SU-DHL-6 (cell line): ENCODE measurements at regions not wholly inside any gene's neighbourhood (a gene's known extent, or its start where the extent isn't known, plus 50 kb on each side); places are given as distances from the start of the nearest gene placed in this dataset.

Experiments
- H2AFZ ChIP-seq: fragments of 200-600 bp; sonication (generic); 2 replicates; pipeline ENCODE4 v1.6.1; 2014; ENCODE audit warnings: low read depth, mild to moderate bottlenecking, moderate library complexity, mixed read lengths, antibody characterized with exemption, low read length; ENCODE audit not compliant: severe bottlenecking
- H3F3A ChIP-seq: fragments of 200-600 bp; shearing (Covaris generic); 2 replicates; pipeline ENCODE4 v1.6.0; 2016; ENCODE audit warnings: antibody characterized with exemption, mild to moderate bottlenecking; ENCODE audit not compliant: insufficient read depth
- H3K27ac ChIP-seq: fragments of 200-600 bp; sonication (generic); 2 replicates; pipeline ENCODE4 v1.5.1; 2016; ENCODE audit warnings: low read depth, mild to moderate bottlenecking, low read length, moderate library complexity, mixed read lengths
- H3K27me3 ChIP-seq: fragments of 200-600 bp; sonication (generic), shearing (Covaris generic); 2 replicates; pipeline ENCODE4 v1.6.0; 2014; ENCODE audit warnings: mild to moderate bottlenecking, low read length
- H3K36me3 ChIP-seq: fragments of 200-600 bp; sonication (generic); 2 replicates; pipeline ENCODE4 v1.6.1; 2014; ENCODE audit warnings: mild to moderate bottlenecking, low read length, mixed read lengths
- H3K4me2 ChIP-seq: fragments of 300-600, 200-600 bp; shearing (Covaris generic), sonication (generic); 2 replicates; pipeline ENCODE4 v1.6.0; 2014; ENCODE audit warnings: low read length, low read depth, mild to moderate bottlenecking; ENCODE audit not compliant: poor library complexity, severe bottlenecking
- H3K4me3 ChIP-seq: fragments of 200-600 bp; sonication (generic); 2 replicates; pipeline ENCODE4 v1.5.1; 2014; ENCODE audit warnings: antibody characterized with exemption, low read length, mild to moderate bottlenecking, mixed read lengths; ENCODE audit not compliant: insufficient read depth, poor library complexity, severe bottlenecking
- H3K79me2 ChIP-seq: fragments of 200-600 bp; sonication (generic); 2 replicates; pipeline ENCODE4 v1.6.1; 2014; ENCODE audit warnings: mild to moderate bottlenecking, low read length, moderate library complexity; ENCODE audit not compliant: insufficient read depth
- H3K9ac ChIP-seq: fragments of 200-600 bp; sonication (generic); 2 replicates; pipeline ENCODE4 v1.7.0; 2014; ENCODE audit warnings: mild to moderate bottlenecking, low read length
- H3K9me2 ChIP-seq: fragments of 200-600 bp; sonication (generic); replicated peaks from 2 replicates; pipeline ENCODE4 v1.6.1; 2014; ENCODE audit warnings: low read length; ENCODE audit not compliant: insufficient read depth
- H3K9me3 ChIP-seq: fragments of 200-600 bp; sonication (generic); 2 replicates; pipeline ENCODE4 v1.6.1; 2014; ENCODE audit warnings: low read length, mixed read lengths; ENCODE audit not compliant: insufficient read depth
- H4K20me1 ChIP-seq: fragments of 200-600 bp; sonication (generic); 2 replicates; pipeline ENCODE4 v1.6.1; 2014; ENCODE audit warnings: low read depth, mild to moderate bottlenecking, antibody characterized with exemption, low read length, moderate library complexity, mixed read lengths
- CTCF ChIP-seq: fragments of 200-600 bp; sonication (generic); IDR thresholded peaks from one replicate; pipeline ENCODE4 v1.5.1; 2017; ENCODE audit warnings: antibody characterized with exemption, mild to moderate bottlenecking, low read length, moderate library complexity; ENCODE audit not compliant: insufficient read depth, poor library complexity, severe bottlenecking
- EZH2phosphoT487 ChIP-seq: fragments of 200-600 bp; sonication (generic), shearing (Covaris generic); conservative IDR thresholded peaks from 2 replicates; pipeline ENCODE4 v1.6.1; 2018; ENCODE audit warnings: mild to moderate bottlenecking, antibody characterized with exemption, low read length, moderate library complexity, mixed read lengths

- no peaks in the 10 kb centered on the region for H3K9me3 ChIP-seq
- TF ChIP-seq CTCF, result no peak
- TF ChIP-seq EZH2phosphoT487, result no peak
- H3F3A ChIP-seq, result peaks cover 6% of the 10 kb centered on the region; the same call in 1 of the 2 replicates
- no peaks in the 10 kb centered on the region for H4K20me1 ChIP-seq
- no peaks in the 10 kb centered on the region for H3K27me3 ChIP-seq
- no peak overlapping the region for H3K4me3 ChIP-seq
- no peak overlapping the region for H3K9ac ChIP-seq
- H3K36me3 ChIP-seq, result no peaks in the 10 kb centered on the region
- H3K79me2 ChIP-seq, result no peaks in the 10 kb centered on the region
- H3K9me2 ChIP-seq, result no peaks in the 10 kb centered on the region
- H2AFZ ChIP-seq, result no peak overlapping the region
- H3K4me2 ChIP-seq, result no peak overlapping the region
- H3K27ac ChIP-seq, result no peak overlapping the region
Observed at GRCh38 chr18:79620576-79621165, 58.9 kb upstream of the CTDP1 start.

- Histone ChIP-seq H2AFZ (no peak overlapping the region), H3K79me2 (no peaks in the 10 kb centered on the region), H3K27me3 (no peaks in the 10 kb centered on the region), H3K4me3 (no peak overlapping the region), H4K20me1 (no peaks in the 10 kb centered on the region), H3K9ac (no peak overlapping the region), H3K9me2 (no peaks in the 10 kb centered on the region), H3K9me3 (no peaks in the 10 kb centered on the region), H3K4me2 (no peak overlapping the region), H3K27ac (no peak overlapping the region), H3F3A (peaks cover 6% of the 10 kb centered on the region; the same call in 1 of the 2 replicates), H3K36me3 (no peaks in the 10 kb centered on the region)
- TF ChIP-seq EZH2phosphoT487 (no peak), CTCF (no peak)
Observed at GRCh38 chr18:79621501-79621900, 58.1 kb upstream of the CTDP1 start.

DNA sequence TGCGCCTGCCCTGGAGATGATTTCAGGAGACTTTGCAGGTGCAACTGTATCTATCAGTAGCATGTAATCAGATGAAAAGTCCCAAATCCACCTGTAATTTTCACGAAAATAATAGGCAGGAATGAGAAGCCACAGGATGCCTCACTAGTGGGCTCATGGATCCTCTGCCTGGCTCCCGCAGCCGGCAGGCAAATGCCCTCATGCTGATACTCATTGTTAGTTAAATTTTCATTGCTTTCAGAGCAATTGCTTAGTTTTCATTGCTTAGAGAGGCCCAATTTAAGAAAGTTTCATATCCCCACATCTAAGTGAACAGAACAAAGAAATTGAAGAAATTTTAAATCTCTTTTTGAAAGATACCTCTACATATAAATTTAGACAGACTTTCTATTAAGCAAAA, 57.6 kb upstream of the CTDP1 start:
- no peaks in the 10 kb centered on the region for H3K79me2 ChIP-seq
- H2AFZ ChIP-seq, result no peak overlapping the region
- no peak overlapping the region for H3K9ac ChIP-seq
- H3F3A ChIP-seq, result peaks cover 6% of the 10 kb centered on the region; the same call in 1 of the 2 replicates
- H3K27ac ChIP-seq, result no peak overlapping the region
- H3K9me2 ChIP-seq, result no peaks in the 10 kb centered on the region
- H3K4me2 ChIP-seq, result no peak overlapping the region
- no peak overlapping the region for H3K4me3 ChIP-seq
- H3K27me3 ChIP-seq, result no peaks in the 10 kb centered on the region
- no peaks in the 10 kb centered on the region for H3K36me3 ChIP-seq
- no peaks in the 10 kb centered on the region for H3K9me3 ChIP-seq
- H4K20me1 ChIP-seq, result no peaks in the 10 kb centered on the region
- TF ChIP-seq EZH2phosphoT487, result no peak

DNA sequence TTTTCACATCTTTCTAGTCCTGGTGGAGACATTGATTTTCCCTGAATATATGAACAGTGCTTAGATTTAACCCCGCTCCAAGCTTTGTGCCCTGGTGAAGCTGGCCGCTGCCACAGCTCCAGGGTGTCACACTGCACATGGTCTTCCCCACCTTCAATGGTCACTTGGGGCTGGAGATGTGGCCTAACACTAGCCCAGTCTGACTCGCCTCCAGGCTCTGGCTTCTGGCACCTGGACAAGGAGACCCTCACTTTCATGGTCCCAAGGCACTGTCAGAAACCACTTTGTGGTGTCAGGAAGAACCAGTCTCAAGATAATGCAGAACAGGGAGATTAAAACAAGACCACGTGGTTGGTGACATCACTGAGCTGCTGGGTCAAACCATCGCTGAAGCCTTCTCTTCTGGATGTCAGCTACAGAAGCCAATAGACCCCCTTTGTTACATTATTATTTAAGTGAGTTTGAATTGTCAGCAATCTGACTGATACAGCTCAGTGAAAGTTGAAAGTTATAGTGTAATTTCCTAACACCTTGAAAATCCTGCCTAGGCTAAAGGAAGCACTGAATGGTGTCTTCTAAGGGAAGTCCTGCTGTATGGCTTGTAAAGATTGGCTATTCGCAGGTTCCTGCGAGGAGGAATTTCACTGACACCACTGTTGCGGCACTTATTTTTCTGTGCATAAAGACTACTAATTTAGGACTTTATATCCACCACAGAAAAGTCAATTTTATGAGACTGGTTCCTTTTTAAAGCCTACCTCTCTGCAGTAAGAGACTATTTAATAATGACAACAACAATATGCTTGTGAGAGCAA, 55.0 kb upstream of the CTDP1 start:
- no peak overlapping the region for H2AFZ ChIP-seq

More for the DNA sequence above, 55.0 kb upstream of the CTDP1 start:
- no peaks in the 10 kb centered on the region for H3K9me2 ChIP-seq
- H4K20me1 ChIP-seq, result no peaks in the 10 kb centered on the region
- no peak overlapping the region for H3K9ac ChIP-seq
- peak overlapping the region; percentile 14 for H3K4me3 ChIP-seq
- no peaks in the 10 kb centered on the region for H3K79me2 ChIP-seq
- H3F3A ChIP-seq, result peaks cover 6% of the 10 kb centered on the region; the same call in 1 of the 2 replicates
- H3K9me3 ChIP-seq, result no peaks in the 10 kb centered on the region
- 0 out of 2 replicates have a peak overlapping the region, but pooled peaks have one; percentile 3 for H3K27ac ChIP-seq
- no peaks in the 10 kb centered on the region for H3K27me3 ChIP-seq
- TF ChIP-seq CTCF (no peak), EZH2phosphoT487 (no peak)
- H3K4me2 ChIP-seq, result peak overlapping the region; percentile 46
- no peaks in the 10 kb centered on the region for H3K36me3 ChIP-seq
